GM12878 (cell line): ENCODE measurements at regions not wholly inside any gene's neighbourhood (a gene's known extent, or its start where the extent isn't known, plus 50 kb on each side); places are given as distances from the start of the nearest gene placed in this dataset.

Experiments used
- ATAC-seq: fragments of 200-7000 bp; cut with Tn5 transposase; 3 replicates; pipeline ENCODE4 v1.9.1; 2020; ENCODE audit warnings: mild to moderate bottlenecking, moderate library complexity
- BruUV-seq: library from RNA; stranded (reverse); fragments of 400-500 nt; replicated peaks from 2 replicates; lab custom pipeline; 2021; lab: Mats Ljungman, UMichigan
- CTCF ChIA-PET: fragments of 300-600 bp; sonication (Branson Sonifier 250); formaldehyde crosslinking; extraction: SDS; loops from one replicate; lab custom pipeline; 2021; ENCODE audit warnings: inconsistent platforms; lab: Yijun Ruan, JAX
- POLR2A ChIA-PET: fragments of 350-600 bp; formaldehyde crosslinking; extraction: SDS; loops from one replicate; lab custom pipeline; 2021; ENCODE audit warnings: inconsistent platforms; lab: Charles Lee
- RAD21 ChIA-PET: fragments of 300-600 bp; sonication (Branson Sonifier 250); formaldehyde crosslinking; loops from one replicate; lab custom pipeline; 2023; ENCODE audit warnings: antibody characterized with exemption; ENCODE audit not compliant: unreplicated experiment; lab: Charles Lee
- SMC1A ChIA-PET: fragments of 300-600 bp; sonication (Branson Sonifier 250); formaldehyde crosslinking; loops from one replicate; lab custom pipeline; 2023; ENCODE audit not compliant: unreplicated experiment, uncharacterized antibody; lab: Charles Lee
- DNase-seq: peaks from one replicate; pipeline ENCODE4 v3.0.0-alpha.2; 2011; ENCODE audit warnings: low read depth, low spot score
- FAIRE-seq: peaks from 3 replicates; lab custom pipeline; 2011; peaks lifted over from hg19 to GRCh38; lab: Jason Lieb, UNC
- H2AFZ ChIP-seq: 2 replicates; pipeline ENCODE4 v1.6.0; 2011; ENCODE audit warnings: low read depth, low read length, control low read depth; ENCODE audit not compliant: control insufficient read depth
- H3K27ac ChIP-seq: 2 replicates; pipeline ENCODE4 v1.5.1; 2011; ENCODE audit warnings: control low read depth; ENCODE audit not compliant: control insufficient read depth, insufficient read depth
- H3K27me3 ChIP-seq, 2 experiments: replicated peaks in 1 of 2; 2 replicates each; pipeline versions ENCODE4 v1.6.0 to v1.6.1; 2011; ENCODE audit warnings: low read length in 1 of 2; ENCODE audit not compliant: control insufficient read depth in 2 of 2, insufficient read depth in 2 of 2
- H3K36me3 ChIP-seq, 2 experiments: 2 replicates each; pipeline ENCODE4 v1.5.1; 2011; ENCODE audit warnings: low read length in 1 of 2; ENCODE audit not compliant: control insufficient read depth in 2 of 2, insufficient read depth in 2 of 2
- H3K4me1 ChIP-seq: 2 replicates; pipeline ENCODE4 v1.6.1; 2011; ENCODE audit warnings: mild to moderate bottlenecking, low read length, moderate library complexity, mixed read lengths; ENCODE audit not compliant: control insufficient read depth, insufficient read depth
- H3K4me2 ChIP-seq: 2 replicates; pipeline ENCODE4 v1.6.0; 2011; ENCODE audit warnings: control low read depth; ENCODE audit not compliant: control insufficient read depth, insufficient read depth
- H3K4me3 ChIP-seq: fragments of 200-600 bp; sonication (generic); 2 replicates; pipeline ENCODE4 v1.5.1; 2016
- H3K79me2 ChIP-seq: 2 replicates; pipeline ENCODE4 v1.6.0; 2011; ENCODE audit warnings: low read length; ENCODE audit not compliant: control insufficient read depth, insufficient read depth
- H3K9ac ChIP-seq: 2 replicates; pipeline ENCODE4 v1.8.0; 2011; ENCODE audit warnings: low read length, control low read depth, mixed read lengths; ENCODE audit not compliant: control insufficient read depth, insufficient read depth
- H3K9me3 ChIP-seq: replicated peaks from 3 replicates; pipeline ENCODE4 v1.5.1; 2011; ENCODE audit warnings: mild to moderate bottlenecking, low read length; ENCODE audit not compliant: control insufficient read depth, insufficient read depth
- H4K20me1 ChIP-seq: 2 replicates; pipeline ENCODE4 v1.6.0; 2011; ENCODE audit not compliant: control insufficient read depth, insufficient read depth
- CREB1 ChIP-seq: IDR thresholded peaks from 2 replicates; pipeline ENCODE4 v1.6.1; 2012; ENCODE audit warnings: low read depth, mild to moderate bottlenecking, inconsistent platforms
- E2F4 ChIP-seq: IDR thresholded peaks from 2 replicates; pipeline ENCODE4 v1.6.1; 2012; ENCODE audit warnings: low read depth, low read length, improper control_type of control experiment
- EGR1 ChIP-seq, 2 experiments: IDR thresholded peaks; 1 replicate in 1 of 2; 2 replicates in 1 of 2; pipeline ENCODE4 v1.6.1; 2011 to 2012; ENCODE audit warnings: low read depth in 2 of 2, low read length in 2 of 2, borderline replicate concordance in 1 of 2, mild to moderate bottlenecking in 1 of 2, moderate library complexity in 1 of 2
- HDAC2 ChIP-seq: fragments of 200-600 bp; sonication (generic); IDR thresholded peaks from 2 replicates; pipeline ENCODE4 v1.6.1; 2017
- LARP7 ChIP-seq: fragments of 450-650 bp; IDR thresholded peaks from 2 replicates; pipeline ENCODE4 v1.6.1; 2017; ENCODE audit warnings: mild to moderate bottlenecking
- MXI1 ChIP-seq: fragments of 150-350 bp; IDR thresholded peaks from 2 replicates; pipeline ENCODE4 v1.6.1; 2011; ENCODE audit warnings: low read depth, mild to moderate bottlenecking, inconsistent platforms, low read length, improper control_type of control experiment
- MYC ChIP-seq: IDR thresholded peaks from 2 replicates; pipeline ENCODE4 v1.6.1; 2011; ENCODE audit warnings: mild to moderate bottlenecking, low read length, moderate library complexity, inconsistent platforms; ENCODE audit not compliant: insufficient read depth, insufficient replicate concordance, insufficient read length, severe bottlenecking
- SUZ12 ChIP-seq: fragments of 200-600 bp; sonication (generic); IDR thresholded peaks from one replicate; pipeline ENCODE4 v1.6.1; 2018; ENCODE audit warnings: antibody characterized with exemption, mild to moderate bottlenecking; ENCODE audit not compliant: unreplicated experiment
- TARDBP ChIP-seq: IDR thresholded peaks from 2 replicates; pipeline ENCODE4 v1.6.1; 2016; ENCODE audit warnings: borderline replicate concordance
- USF2 ChIP-seq: IDR thresholded peaks from 2 replicates; pipeline ENCODE4 v1.6.1; 2011; ENCODE audit warnings: low read depth, low read length, improper control_type of control experiment, borderline replicate concordance
- ZNF622 ChIP-seq: fragments of 450-650 bp; IDR thresholded peaks from 2 replicates; pipeline ENCODE4 v1.6.1; 2017; ENCODE audit warnings: mild to moderate bottlenecking, inconsistent platforms
- WGBS: methylation state at CpG from one replicate; pipeline ENCODE4 v1.1.6; 2016; ENCODE audit warnings: low lambda C conversion rate; ENCODE audit not compliant: insufficient replicate concordance, insufficient coverage; ENCODE audit errors: missing lambda C conversion rate; 5-methylcytosine and 5-hydroxymethylcytosine counted together
- in situ Hi-C: fragments of 300-500 bp; cut with MboI; formaldehyde crosslinking; loops from 9 replicates; pipeline ENCODE4 v1.14.3; 2018; ENCODE audit warnings: mixed read lengths
- intact Hi-C: fragments of 100-400 bp; cut with micrococcal nuclease; formaldehyde crosslinking; loops from one replicate; pipeline ENCODE4 v1.14.2; 2022; ENCODE audit not compliant: unreplicated experiment
- TF ChIP-seq, protein P1 (sequence below): IDR thresholded peaks from 2 replicates; pipeline ENCODE4 v1.6.1; 2012; ENCODE audit warnings: mild to moderate bottlenecking, low read depth, low read length
- TF ChIP-seq, protein P2 (sequence below): fragments of 450-650 bp; IDR thresholded peaks from 2 replicates; pipeline ENCODE4 v1.6.1; 2018; ENCODE audit warnings: mild to moderate bottlenecking, low read depth, moderate library complexity; ENCODE audit not compliant: partially characterized antibody

GRCh38 chr20:12896180-12896579 is 112.6 kb upstream of the SPTLC3 start:
- Histone ChIP-seq H3K9me3 (no peaks in the 10 kb centered on the region), H3K4me1 (no peaks in the 10 kb centered on the region), H3K4me3 (no peak overlapping the region), H3K79me2 (no peaks in the 10 kb centered on the region), H3K27ac (no peak overlapping the region), H3K36me3 (no peaks in the 10 kb centered on the region), H4K20me1 (no peaks in the 10 kb centered on the region), H3K9ac (no peak overlapping the region), H3K27me3 (no peaks in the 10 kb centered on the region), H3K4me2 (no peak overlapping the region), H2AFZ (no peak overlapping the region)
- POLR2A ChIA-PET, result no interaction called here
- DNase-seq, result no peak
- SMC1A ChIA-PET, result no interaction called here
- ATAC-seq, result no peak
- no TSS peak for BruUV-seq
- CTCF ChIA-PET, result no interaction called here
- RAD21 ChIA-PET, result no interaction called here
- in situ Hi-C loops, result no loop called here
- TF ChIP-seq, protein P1, sequence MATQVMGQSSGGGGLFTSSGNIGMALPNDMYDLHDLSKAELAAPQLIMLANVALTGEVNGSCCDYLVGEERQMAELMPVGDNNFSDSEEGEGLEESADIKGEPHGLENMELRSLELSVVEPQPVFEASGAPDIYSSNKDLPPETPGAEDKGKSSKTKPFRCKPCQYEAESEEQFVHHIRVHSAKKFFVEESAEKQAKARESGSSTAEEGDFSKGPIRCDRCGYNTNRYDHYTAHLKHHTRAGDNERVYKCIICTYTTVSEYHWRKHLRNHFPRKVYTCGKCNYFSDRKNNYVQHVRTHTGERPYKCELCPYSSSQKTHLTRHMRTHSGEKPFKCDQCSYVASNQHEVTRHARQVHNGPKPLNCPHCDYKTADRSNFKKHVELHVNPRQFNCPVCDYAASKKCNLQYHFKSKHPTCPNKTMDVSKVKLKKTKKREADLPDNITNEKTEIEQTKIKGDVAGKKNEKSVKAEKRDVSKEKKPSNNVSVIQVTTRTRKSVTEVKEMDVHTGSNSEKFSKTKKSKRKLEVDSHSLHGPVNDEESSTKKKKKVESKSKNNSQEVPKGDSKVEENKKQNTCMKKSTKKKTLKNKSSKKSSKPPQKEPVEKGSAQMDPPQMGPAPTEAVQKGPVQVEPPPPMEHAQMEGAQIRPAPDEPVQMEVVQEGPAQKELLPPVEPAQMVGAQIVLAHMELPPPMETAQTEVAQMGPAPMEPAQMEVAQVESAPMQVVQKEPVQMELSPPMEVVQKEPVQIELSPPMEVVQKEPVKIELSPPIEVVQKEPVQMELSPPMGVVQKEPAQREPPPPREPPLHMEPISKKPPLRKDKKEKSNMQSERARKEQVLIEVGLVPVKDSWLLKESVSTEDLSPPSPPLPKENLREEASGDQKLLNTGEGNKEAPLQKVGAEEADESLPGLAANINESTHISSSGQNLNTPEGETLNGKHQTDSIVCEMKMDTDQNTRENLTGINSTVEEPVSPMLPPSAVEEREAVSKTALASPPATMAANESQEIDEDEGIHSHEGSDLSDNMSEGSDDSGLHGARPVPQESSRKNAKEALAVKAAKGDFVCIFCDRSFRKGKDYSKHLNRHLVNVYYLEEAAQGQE, result no peak
- TF ChIP-seq SUZ12 (no peak), LARP7 (no peak), E2F4 (no peak), MXI1 (no peak), EGR1 (IDR thresholded peaks at IDR 0.05; ENCODE audit: borderline replicate concordance in 1 of 2, low read depth in 2 of 2, low read length in 2 of 2) (no peak), USF2 (no peak), MYC (no peak), TARDBP (no peak), ZNF622 (no peak), CREB1 (no peak), HDAC2 (no peak)
- TF ChIP-seq, protein P2, sequence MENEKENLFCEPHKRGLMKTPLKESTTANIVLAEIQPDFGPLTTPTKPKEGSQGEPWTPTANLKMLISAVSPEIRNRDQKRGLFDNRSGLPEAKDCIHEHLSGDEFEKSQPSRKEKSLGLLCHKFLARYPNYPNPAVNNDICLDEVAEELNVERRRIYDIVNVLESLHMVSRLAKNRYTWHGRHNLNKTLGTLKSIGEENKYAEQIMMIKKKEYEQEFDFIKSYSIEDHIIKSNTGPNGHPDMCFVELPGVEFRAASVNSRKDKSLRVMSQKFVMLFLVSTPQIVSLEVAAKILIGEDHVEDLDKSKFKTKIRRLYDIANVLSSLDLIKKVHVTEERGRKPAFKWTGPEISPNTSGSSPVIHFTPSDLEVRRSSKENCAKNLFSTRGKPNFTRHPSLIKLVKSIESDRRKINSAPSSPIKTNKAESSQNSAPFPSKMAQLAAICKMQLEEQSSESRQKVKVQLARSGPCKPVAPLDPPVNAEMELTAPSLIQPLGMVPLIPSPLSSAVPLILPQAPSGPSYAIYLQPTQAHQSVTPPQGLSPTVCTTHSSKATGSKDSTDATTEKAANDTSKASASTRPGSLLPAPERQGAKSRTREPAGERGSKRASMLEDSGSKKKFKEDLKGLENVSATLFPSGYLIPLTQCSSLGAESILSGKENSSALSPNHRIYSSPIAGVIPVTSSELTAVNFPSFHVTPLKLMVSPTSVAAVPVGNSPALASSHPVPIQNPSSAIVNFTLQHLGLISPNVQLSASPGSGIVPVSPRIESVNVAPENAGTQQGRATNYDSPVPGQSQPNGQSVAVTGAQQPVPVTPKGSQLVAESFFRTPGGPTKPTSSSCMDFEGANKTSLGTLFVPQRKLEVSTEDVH, result no peak
- intact Hi-C loops, result no loop called here
- no peak for FAIRE-seq
- WGBS, result 42% methylated on average over 2 of the region's 2 CpGs
